Mesenchymal stem cell (in vitro differentiated cells and primary cell): ENCODE measurements at regions not wholly inside any gene's neighbourhood (a gene's known extent, or its start where the extent isn't known, plus 50 kb on each side); places are given as distances from the start of the nearest gene placed in this dataset.
"Not testable (repeated sequence)": the region's sequence is repeated elsewhere in the genome, so short reads cannot be mapped to it uniquely, and the experiment has no call there.

ENCODE experiments used
- DNase-seq: peaks from one replicate; pipeline ENCODE4 v3.0.0-alpha.2; 2013
- H2AFZ ChIP-seq: one replicate; pipeline ENCODE4 v1.6.1; 2013; ENCODE audit warnings: low read depth, mild to moderate bottlenecking, control low read depth, inconsistent platforms, low read length, moderate library complexity
- H2AK5ac ChIP-seq: 2 replicates; pipeline ENCODE4 v1.6.1; 2013; ENCODE audit warnings: low read length, moderate library complexity, mild to moderate bottlenecking, inconsistent platforms; ENCODE audit not compliant: severe bottlenecking
- H2BK120ac ChIP-seq: one replicate; pipeline ENCODE4 v1.6.1; 2013; ENCODE audit warnings: low read depth, mild to moderate bottlenecking, inconsistent platforms, low read length, moderate library complexity
- H2BK12ac ChIP-seq, 2 experiments: one replicate each; pipeline ENCODE4 v1.6.1; 2013; ENCODE audit warnings: inconsistent platforms in 2 of 2, low read length in 2 of 2, mild to moderate bottlenecking in 2 of 2, moderate library complexity in 2 of 2, control low read depth in 1 of 2
- H2BK15ac ChIP-seq: one replicate; pipeline ENCODE4 v1.6.1; 2013; ENCODE audit warnings: mild to moderate bottlenecking, low read depth, inconsistent platforms; ENCODE audit not compliant: poor library complexity, severe bottlenecking
- H2BK5ac ChIP-seq: 2 replicates; pipeline ENCODE4 v1.6.1; 2013; ENCODE audit warnings: low read depth, mild to moderate bottlenecking, low read length, control low read depth, inconsistent platforms; ENCODE audit not compliant: poor library complexity, severe bottlenecking
- H3K14ac ChIP-seq, 2 experiments: one replicate each; pipeline ENCODE4 v1.6.1; 2013; ENCODE audit warnings: inconsistent platforms in 2 of 2, low read length in 2 of 2, control low read depth in 1 of 2, mild to moderate bottlenecking in 1 of 2, moderate library complexity in 1 of 2
- H3K18ac ChIP-seq, 2 experiments: one replicate each; pipeline ENCODE4 v1.6.1; 2013; ENCODE audit warnings: inconsistent platforms in 2 of 2, low read length in 2 of 2, control low read depth in 1 of 2, low read depth in 1 of 2, mild to moderate bottlenecking in 1 of 2
- H3K23ac ChIP-seq, 2 experiments: one replicate each; pipeline ENCODE4 v1.6.1; 2013; ENCODE audit warnings: inconsistent platforms in 2 of 2, low read length in 2 of 2, mild to moderate bottlenecking in 2 of 2, moderate library complexity in 2 of 2, control low read depth in 1 of 2
- H3K27ac ChIP-seq: 2 replicates; pipeline ENCODE4 v1.5.1; 2013; ENCODE audit warnings: mild to moderate bottlenecking, moderate library complexity, low read length, control low read depth, inconsistent platforms; ENCODE audit not compliant: poor library complexity, severe bottlenecking
- H3K27me3 ChIP-seq, 2 experiments: 2 replicates each; pipeline versions ENCODE4 v1.6.1 to v1.7.0; 2013; ENCODE audit warnings: low read length in 2 of 2, mild to moderate bottlenecking in 2 of 2, moderate library complexity in 2 of 2, control low read depth in 1 of 2, inconsistent platforms in 1 of 2; ENCODE audit not compliant: control insufficient read depth in 1 of 2, insufficient read depth in 1 of 2
- H3K36me3 ChIP-seq, 2 experiments: 2 replicates each; pipeline versions ENCODE4 v1.6.1 to v1.7.0; 2013; ENCODE audit warnings: low read length in 2 of 2, control low read depth in 1 of 2, inconsistent platforms in 1 of 2, low read depth in 1 of 2, mild to moderate bottlenecking in 1 of 2; ENCODE audit not compliant: insufficient read depth in 2 of 2, control insufficient read depth in 1 of 2
- H3K4ac ChIP-seq, 2 experiments: one replicate each; pipeline ENCODE4 v1.6.1; 2013; ENCODE audit warnings: inconsistent platforms in 2 of 2, low read length in 2 of 2, mild to moderate bottlenecking in 2 of 2, moderate library complexity in 2 of 2, control low read depth in 1 of 2, low read depth in 1 of 2
- H3K4me1 ChIP-seq: 2 replicates; pipeline ENCODE4 v1.6.1; 2013; ENCODE audit warnings: low read depth, low read length, control low read depth; ENCODE audit not compliant: control insufficient read depth, insufficient read depth
- H3K4me2 ChIP-seq: 2 replicates; pipeline ENCODE4 v1.6.1; 2013; ENCODE audit warnings: low read length, mild to moderate bottlenecking, inconsistent platforms; ENCODE audit not compliant: poor library complexity, severe bottlenecking
- H3K4me3 ChIP-seq, 2 experiments: 2 replicates each; pipeline versions ENCODE4 v1.5.1 to v1.7.0; 2013; ENCODE audit warnings: low read length in 2 of 2, mild to moderate bottlenecking in 2 of 2, control low read depth in 1 of 2, low read depth in 1 of 2; ENCODE audit not compliant: insufficient read depth in 1 of 2
- H3K79me1 ChIP-seq: replicated peaks from 2 replicates; pipeline ENCODE4 v1.6.1; 2013; ENCODE audit warnings: mild to moderate bottlenecking, control low read depth, low read length, inconsistent platforms; ENCODE audit not compliant: poor library complexity, severe bottlenecking
- H3K9ac ChIP-seq: 2 replicates; pipeline ENCODE4 v1.7.0; 2013; ENCODE audit warnings: mild to moderate bottlenecking, low read length, moderate library complexity
- H3K9me3 ChIP-seq: 2 replicates; pipeline ENCODE4 v1.7.0; 2013; ENCODE audit warnings: mild to moderate bottlenecking, low read length; ENCODE audit not compliant: control insufficient read depth
- H4K8ac ChIP-seq: one replicate; pipeline ENCODE4 v1.6.1; 2013; ENCODE audit warnings: inconsistent platforms, mild to moderate bottlenecking, low read length, moderate library complexity
- H4K91ac ChIP-seq: one replicate; pipeline ENCODE4 v1.6.1; 2013; ENCODE audit warnings: mild to moderate bottlenecking, low read length, inconsistent platforms
- WGBS: methylation state at CpG from one replicate; pipeline ENCODE4 v1.1.7; 2013; ENCODE audit warnings: mixed read lengths; 5-methylcytosine and 5-hydroxymethylcytosine counted together

- not testable (repeated sequence) for H2BK120ac ChIP-seq, H3K23ac ChIP-seq, H3K4me1 ChIP-seq, H3K18ac ChIP-seq, H2AK5ac ChIP-seq, H2BK15ac ChIP-seq, H4K91ac ChIP-seq, H3K27me3 ChIP-seq, H3K27ac ChIP-seq, H3K79me1 ChIP-seq, H2BK12ac ChIP-seq, H4K8ac ChIP-seq, H3K9ac ChIP-seq, H2AFZ ChIP-seq, H3K36me3 ChIP-seq, H3K4me3 ChIP-seq, H3K4me2 ChIP-seq, H3K4ac ChIP-seq, DNase-seq, H3K9me3 ChIP-seq, H2BK5ac ChIP-seq, H3K14ac ChIP-seq
- 63% methylated on average over 8 of the region's 8 CpGs for WGBS
Observed at GRCh38 chr14:106006043-106006442, 479.7 kb downstream of the TMEM121 start.

GRCh38 chr14:106006716-106007115, 480.3 kb downstream of the TMEM121 start:
- not testable (repeated sequence) for DNase-seq, H3K9me3 ChIP-seq, H2AFZ ChIP-seq, H2BK15ac ChIP-seq, H3K4me2 ChIP-seq, H2BK120ac ChIP-seq, H3K36me3 ChIP-seq, H2BK5ac ChIP-seq, H3K14ac ChIP-seq, H3K4ac ChIP-seq, H3K23ac ChIP-seq, H2AK5ac ChIP-seq, H4K8ac ChIP-seq, H3K27me3 ChIP-seq, H4K91ac ChIP-seq, H3K27ac ChIP-seq, H3K4me1 ChIP-seq, H3K79me1 ChIP-seq, H3K18ac ChIP-seq, H3K9ac ChIP-seq, H2BK12ac ChIP-seq, H3K4me3 ChIP-seq
- 76% methylated on average over 10 of the region's 10 CpGs for WGBS

- no peak for DNase-seq
- WGBS = 27% methylated on average over 2 of the region's 4 CpGs
- Histone ChIP-seq H3K4me3 (no peak overlapping the region), H3K9me3 (no peaks in the 10 kb centered on the region), H2AK5ac (no peak overlapping the region), H2AFZ (no peak overlapping the region), H3K79me1 (no peaks in the 10 kb centered on the region), H3K14ac (no peak overlapping the region), H4K91ac (no peak overlapping the region), H2BK15ac (no peak overlapping the region), H2BK120ac (no peak overlapping the region), H3K18ac (no peak overlapping the region), H3K27ac (no peak overlapping the region), H3K4ac (no peak overlapping the region), H4K8ac (no peak overlapping the region), H3K36me3 (no peaks in the 10 kb centered on the region), H3K23ac (no peak overlapping the region), H3K9ac (no peak overlapping the region), H3K4me2 (no peak overlapping the region), H3K27me3 (no peaks in the 10 kb centered on the region), H2BK5ac (no peak overlapping the region), H2BK12ac (no peak overlapping the region), H3K4me1 (no peaks in the 10 kb centered on the region)
Observed at GRCh38 chr14:106010783-106011182, 484.4 kb downstream of the TMEM121 start.

GRCh38 chr14:106011631-106012360, 485.4 kb downstream of the TMEM121 start:
- not testable (repeated sequence) for H2BK12ac ChIP-seq, H3K27me3 ChIP-seq, H2AFZ ChIP-seq, H3K4me1 ChIP-seq, H3K14ac ChIP-seq, H4K91ac ChIP-seq, H2AK5ac ChIP-seq, H3K27ac ChIP-seq, H3K4ac ChIP-seq, H3K4me2 ChIP-seq, H3K4me3 ChIP-seq, H3K36me3 ChIP-seq, DNase-seq, H3K18ac ChIP-seq, H2BK5ac ChIP-seq, H3K23ac ChIP-seq, H4K8ac ChIP-seq, H3K79me1 ChIP-seq, H3K9me3 ChIP-seq, H2BK15ac ChIP-seq, H3K9ac ChIP-seq, H2BK120ac ChIP-seq
- WGBS = 72% methylated on average over 5 of the region's 22 CpGs
